ENCODE measurements at regions not wholly inside any gene's neighbourhood (a gene's known extent, or its start where the extent isn't known, plus 50 kb on each side); places are given as distances from the start of the nearest gene placed in this dataset.

GRCh38 chr10:8969853-8970252, 915.4 kb downstream of the GATA3 start:
- Histone ChIP-seq H3K9me1 (ENCODE audit: insufficient read depth, low read length) (no peaks in the 10 kb centered on the region), H4K91ac (ENCODE audit: insufficient read depth, low read depth, low read length) (no peak overlapping the region), H3K14ac (replicated peaks; ENCODE audit: low read depth, low read length) (no peak overlapping the region), H3K18ac (ENCODE audit: low read depth, low read length) (no peak overlapping the region), H4K5ac (ENCODE audit: low read depth, low read length) (no peak overlapping the region), H3K4me3 (ENCODE audit: insufficient read depth, low read depth, low read length) (no peak overlapping the region), H3K9ac (ENCODE audit: low read depth, low read length) (no peak overlapping the region), H3K27me3 (ENCODE audit: control insufficient read depth, insufficient read depth, low read length) (no peaks in the 10 kb centered on the region), H2AK9ac (replicated peaks; ENCODE audit: low read depth, low read length, poor library complexity) (no peak overlapping the region), H2BK20ac (ENCODE audit: low read depth, low read length) (no peak overlapping the region), H2BK5ac (ENCODE audit: low read depth, low read length, poor library complexity, severe bottlenecking) (no peak overlapping the region), H3K27ac (ENCODE audit: insufficient read depth, low read length) (no peak overlapping the region), H2AK5ac (ENCODE audit: low read depth, low read length) (no peak overlapping the region), H3K4ac (ENCODE audit: low read depth, low read length) (no peak overlapping the region), H3K4me2 (ENCODE audit: low read depth, low read length) (no peak overlapping the region), H3K9me3 (ENCODE audit: control insufficient read depth, insufficient read depth, low read length) (peaks cover 4% of the 10 kb centered on the region), H4K20me1 (ENCODE audit: insufficient read depth, low read length) (no peaks in the 10 kb centered on the region), H3K36me3 (ENCODE audit: control insufficient read depth, insufficient read depth, low read length) (no peaks in the 10 kb centered on the region), H4K8ac (ENCODE audit: low read depth in 2 of 2, low read length in 2 of 2) (no peak overlapping the region), H3K23ac (ENCODE audit: low read depth, low read length) (no peak overlapping the region), H2BK15ac (ENCODE audit: low read depth, low read length) (no peak overlapping the region), H3K79me1 (ENCODE audit: low read depth in 1 of 2, low read length in 2 of 2) (no peaks in the 10 kb centered on the region), H3K4me1 (ENCODE audit: control insufficient read depth, insufficient read depth, low read length) (no peaks in the 10 kb centered on the region), H2AFZ (replicated peaks; ENCODE audit: low read length, poor library complexity) (no peak overlapping the region), H2BK120ac (ENCODE audit: low read depth, low read length) (no peak overlapping the region), H3K56ac (ENCODE audit: extremely low read depth, insufficient read depth, low read length) (no peak overlapping the region)
- intact Hi-C loops (cut with micrococcal nuclease) = no loop called here
- ChIA-PET POLR2A (ENCODE audit: unreplicated experiment) (no interaction called here), CTCF (no interaction called here)
- ATAC-seq (ENCODE audit: low read depth) (no peak), DNase-seq (no peak)
- dilution Hi-C loops (cut with HindIII; ENCODE audit: low sequenced_read_pairs, unreplicated experiment) = no loop called here
- no TSS peak for BruUV-seq (replicated peaks)
- TF ChIP-seq RCOR1 (IDR thresholded peaks at IDR 0.05; ENCODE audit: insufficient replicate concordance, low read length) = no peak
- no peak for TF ChIP-seq FOS (IDR thresholded peaks at IDR 0.05; ENCODE audit: low read depth, low read length)
- no CpG with 5 or more reads among the region's 1 CpG for WGBS, 2 experiments (ENCODE audit: extremely low coverage in 2 of 2, insufficient read length in 1 of 2)
- in situ Hi-C loops (cut with MboI; ENCODE audit: low sequenced_read_pairs) = no loop called here

All from IMR-90 (cell line).